ENCODE measurements at regions not wholly inside any gene's neighbourhood (a gene's known extent, or its start where the extent isn't known, plus 50 kb on each side); places are given as distances from the start of the nearest gene placed in this dataset.

DNA sequence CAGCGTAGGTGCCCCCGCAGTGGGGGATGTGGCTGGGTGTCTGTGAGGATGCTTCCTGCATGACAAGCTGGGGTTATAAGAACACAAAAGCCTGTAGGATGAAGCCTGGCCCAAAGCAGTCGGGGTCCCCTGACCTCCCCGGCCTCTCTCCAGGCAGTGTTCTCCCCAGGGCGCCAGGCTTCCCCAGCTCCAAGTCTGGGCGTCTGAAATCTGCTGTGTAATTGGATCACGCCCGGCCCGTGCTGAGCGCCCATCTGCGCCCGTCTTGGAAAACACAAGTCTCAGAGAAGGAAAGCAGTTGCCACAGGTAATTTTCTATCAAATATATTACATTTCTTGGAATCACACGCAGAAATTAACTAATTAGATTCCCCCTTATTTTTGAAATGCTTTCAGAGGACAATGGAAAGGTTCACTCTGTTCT lies 233.3 kb downstream of the CTTN start (continued):
- TF ChIP-seq ZBTB33 (IDR thresholded peaks at IDR 0.05; ENCODE audit: extremely low read depth, insufficient replicate concordance, low read length) (no peak), ELF1 (IDR thresholded peaks at IDR 0.05; ENCODE audit: borderline replicate concordance, low read depth) (no peak)

- RAD21 ChIA-PET (ENCODE audit: low non-redundant PET in 1 of 2, low total read pairs in 2 of 2, uncharacterized antibody in 2 of 2, unreplicated experiment in 2 of 2) = no interaction called here
- no peak overlapping the region for H3K9ac ChIP-seq (ENCODE audit: low read length)
- POLR2A ChIA-PET = no interaction called here
- DNase-seq (ENCODE audit: low read depth, low spot score) = no peak
- intact Hi-C loops (cut with micrococcal nuclease) = no loop called here
- H3K4me2 ChIP-seq (ENCODE audit: low read length) = no peak overlapping the region
- no peaks in the 10 kb centered on the region for H4K20me1 ChIP-seq (ENCODE audit: insufficient read depth)
- no peak overlapping the region for H3K27ac ChIP-seq (ENCODE audit: low read depth, low read length)
- no peak for ATAC-seq
- H3K27me3 ChIP-seq (ENCODE audit: insufficient read depth, low read length) = no peaks in the 10 kb centered on the region
- CTCF ChIA-PET = no interaction called here
- H3K9me3 ChIP-seq (ENCODE audit: control insufficient read depth in 1 of 2, insufficient read depth in 1 of 2, low read depth in 1 of 2, low read length in 2 of 2) = no peaks in the 10 kb centered on the region
- no peaks in the 10 kb centered on the region for H3K4me1 ChIP-seq (ENCODE audit: control insufficient read depth in 1 of 2, insufficient read depth in 2 of 2, low read length in 2 of 2)
- BruUV-seq (replicated peaks) = no TSS peak
- H3K79me2 ChIP-seq (ENCODE audit: insufficient read depth, low read length) = no peaks in the 10 kb centered on the region
- H3K9me2 ChIP-seq (ENCODE audit: insufficient read depth) = no peaks in the 10 kb centered on the region
- H3K4me3 ChIP-seq (replicated peaks in 1 of 2; ENCODE audit: low read depth in 1 of 2, low read length in 2 of 2) = no peak overlapping the region
- no peaks in the 10 kb centered on the region for H3K36me3 ChIP-seq (ENCODE audit: control insufficient read depth in 1 of 2, insufficient read depth in 2 of 2, low read length in 2 of 2)
- TF ChIP-seq RAD21 (IDR thresholded peaks at IDR 0.05; ENCODE audit: low read depth) (no peak), EZH2phosphoT487 (IDR thresholded peaks at IDR 0.05; ENCODE audit: borderline replicate concordance) (no peak), JUND (IDR thresholded peaks at IDR 0.05) (no peak), ZBTB33 (IDR thresholded peaks at IDR 0.05; ENCODE audit: extremely low read depth, insufficient replicate concordance, low read length) (no peak), TCF7L2 (IDR thresholded peaks at IDR 0.05; ENCODE audit: borderline replicate concordance, extremely low read depth, insufficient read depth, insufficient read length) (no peak), ATF3 (IDR thresholded peaks at IDR 0.05) (no peak), SP1 (IDR thresholded peaks at IDR 0.05; ENCODE audit: low read depth) (no peak), REST (IDR thresholded peaks at IDR 0.05; ENCODE audit: low read depth) (no peak), CBX3 (IDR thresholded peaks at IDR 0.05; ENCODE audit: low read depth) (no peak), ELF1 (IDR thresholded peaks at IDR 0.05; ENCODE audit: borderline replicate concordance, low read depth) (no peak), FOSL1 (IDR thresholded peaks at IDR 0.05; ENCODE audit: low read depth) (no peak)
- TF ChIP-seq, protein P1, sequence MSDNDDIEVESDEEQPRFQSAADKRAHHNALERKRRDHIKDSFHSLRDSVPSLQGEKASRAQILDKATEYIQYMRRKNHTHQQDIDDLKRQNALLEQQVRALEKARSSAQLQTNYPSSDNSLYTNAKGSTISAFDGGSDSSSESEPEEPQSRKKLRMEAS (IDR thresholded peaks at IDR 0.05) = no peak
- H2AFZ ChIP-seq (ENCODE audit: low read depth, low read length, poor library complexity, severe bottlenecking) = no peak overlapping the region
Observed at GRCh38 chr11:70633610-70634009, 235.3 kb downstream of the CTTN start.
